Sigmoid colon (tissue), 4 donors: ENCODE measurements at regions not wholly inside any gene's neighbourhood (a gene's known extent, or its start where the extent isn't known, plus 50 kb on each side); places are given as distances from the start of the nearest gene placed in this dataset.

Source experiments
- EP300 ChIP-seq, 4 donors: sonication (generic); formaldehyde crosslinking; IDR thresholded peaks; one replicate each; pipeline ENCODE4 v1.6.1; 2017; ENCODE audit warnings: antibody characterized with exemption in 4 of 4
- POLR2A ChIP-seq, 2 donors: fragments of 450-650 bp; IDR thresholded peaks; one replicate each; pipeline ENCODE4 v1.6.1; 2016; ENCODE audit warnings: antibody characterized with exemption in 2 of 2, mild to moderate bottlenecking in 2 of 2, moderate library complexity in 2 of 2
- POLR2AphosphoS5 ChIP-seq, 4 donors: sonication (generic); formaldehyde crosslinking; IDR thresholded peaks; one replicate each; pipeline ENCODE4 v1.6.1; 2017; ENCODE audit warnings: antibody characterized with exemption in 4 of 4

DNA sequence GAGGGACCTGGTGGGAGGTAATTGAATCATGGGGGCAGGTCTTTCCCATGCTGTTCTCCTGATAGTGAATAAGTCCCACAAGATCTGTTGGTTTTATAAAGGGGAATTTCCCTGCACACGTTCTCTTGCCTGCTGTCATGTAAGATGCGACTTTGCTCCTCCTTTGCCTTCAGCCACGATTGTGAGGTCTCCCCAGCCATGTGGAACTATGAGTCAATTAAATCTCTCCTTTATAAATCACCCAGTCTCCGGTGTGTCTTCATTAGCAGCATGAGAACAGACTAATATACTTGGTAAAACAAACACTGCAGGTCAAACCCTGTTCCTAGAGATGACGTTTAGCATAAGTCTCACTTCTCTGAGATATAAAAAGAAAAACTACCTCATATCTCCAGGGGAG lies 148.3 kb downstream of the MATN1 start:
- TF ChIP-seq POLR2AphosphoS5 (IDR thresholded peaks at IDR 0.05) = no peak
- TF ChIP-seq POLR2A (IDR thresholded peaks at IDR 0.05) = no peak
- TF ChIP-seq EP300 (IDR thresholded peaks at IDR 0.05) = no peak
